GM21381 (cell line): ENCODE measurements at regions not wholly inside any gene's neighbourhood (a gene's known extent, or its start where the extent isn't known, plus 50 kb on each side); places are given as distances from the start of the nearest gene placed in this dataset.

Experiments
- ATAC-seq: cut with Tn5 transposase; IDR thresholded peaks from one replicate; pipeline ENCODE4 v1.9.1; 2021; ENCODE audit warnings: mild to moderate bottlenecking, moderate library complexity; ENCODE audit not compliant: unreplicated experiment

DNA sequence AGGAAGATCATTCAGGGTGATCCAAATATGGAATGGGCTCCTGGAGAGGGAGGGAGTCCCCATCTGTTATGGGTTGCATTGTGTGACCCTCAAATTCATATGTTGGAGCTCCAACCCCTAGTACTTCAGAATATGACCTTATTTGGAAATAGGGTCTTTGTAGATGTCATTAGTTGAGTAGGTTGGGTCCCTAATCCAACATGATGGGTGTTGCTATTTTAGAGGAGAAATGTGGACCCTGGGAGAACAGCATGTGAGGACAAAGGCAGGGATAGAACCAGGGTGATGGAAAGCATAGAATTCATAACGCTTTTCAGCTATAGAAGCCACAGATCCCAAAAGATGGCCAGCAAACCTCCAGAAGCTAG, 91.5 kb upstream of the SMNDC1 start:
- no peak for ATAC-seq

DNA sequence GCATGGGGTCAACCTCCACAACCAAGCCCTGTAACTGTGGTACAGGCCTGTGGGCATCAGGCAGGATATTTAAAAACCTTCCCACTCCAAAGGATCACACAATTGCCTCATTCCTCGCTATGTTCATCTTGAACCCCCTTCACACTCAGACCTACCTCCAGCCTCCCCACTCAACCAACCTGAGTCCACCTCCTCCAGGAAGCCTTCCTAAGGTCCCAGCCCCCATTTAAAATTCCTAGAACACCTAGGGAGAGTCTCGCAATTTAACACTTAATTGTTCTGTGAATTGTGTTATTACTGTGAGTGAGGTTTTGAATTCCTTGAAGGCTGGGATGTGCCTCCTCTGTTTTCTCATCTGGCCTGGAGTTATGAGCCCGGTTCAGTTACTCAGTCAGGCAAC, 93.1 kb upstream of the SMNDC1 start:
- no peak for ATAC-seq

DNA sequence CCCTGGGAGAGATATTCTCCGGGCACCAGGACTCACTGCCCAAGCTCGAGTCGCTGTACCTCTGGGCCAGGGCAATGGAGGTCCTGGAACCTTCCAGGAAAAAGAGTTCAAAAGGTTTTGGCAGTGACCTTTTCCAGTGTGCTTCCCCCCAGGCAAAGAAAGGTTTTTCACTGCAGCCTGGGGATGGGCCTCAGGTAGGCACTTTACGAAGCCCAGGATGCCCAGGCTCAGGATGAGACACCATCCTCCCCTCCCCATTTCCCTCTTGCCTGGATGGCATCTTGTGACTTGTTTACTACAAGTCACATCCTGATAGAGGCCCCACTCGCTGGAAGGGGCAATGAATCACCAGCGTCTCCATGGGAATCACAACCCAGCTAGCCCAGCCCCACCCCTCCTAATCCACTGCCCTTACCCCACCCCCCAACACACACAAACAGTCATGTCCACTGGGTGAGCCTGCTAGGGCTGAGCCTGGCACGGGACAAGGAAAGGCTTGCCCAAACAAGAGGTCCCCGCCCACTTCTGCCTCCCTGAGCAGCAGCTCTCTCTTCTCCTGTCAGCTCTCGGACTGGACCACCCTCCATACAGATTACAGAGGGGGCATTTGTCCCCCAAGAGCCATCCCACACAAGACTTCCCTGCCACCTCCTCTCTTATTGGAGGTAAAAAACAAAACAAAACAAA, 93.8 kb upstream of the SMNDC1 start:
- ATAC-seq, result no peak

- ATAC-seq, result no peak
These were observed 94.6 kb upstream of the SMNDC1 start for GRCh38 chr10:110399106-110399964.

GRCh38 chr10:110399965-110400933, 95.5 kb upstream of the SMNDC1 start:
- ATAC-seq, result no peak

DNA sequence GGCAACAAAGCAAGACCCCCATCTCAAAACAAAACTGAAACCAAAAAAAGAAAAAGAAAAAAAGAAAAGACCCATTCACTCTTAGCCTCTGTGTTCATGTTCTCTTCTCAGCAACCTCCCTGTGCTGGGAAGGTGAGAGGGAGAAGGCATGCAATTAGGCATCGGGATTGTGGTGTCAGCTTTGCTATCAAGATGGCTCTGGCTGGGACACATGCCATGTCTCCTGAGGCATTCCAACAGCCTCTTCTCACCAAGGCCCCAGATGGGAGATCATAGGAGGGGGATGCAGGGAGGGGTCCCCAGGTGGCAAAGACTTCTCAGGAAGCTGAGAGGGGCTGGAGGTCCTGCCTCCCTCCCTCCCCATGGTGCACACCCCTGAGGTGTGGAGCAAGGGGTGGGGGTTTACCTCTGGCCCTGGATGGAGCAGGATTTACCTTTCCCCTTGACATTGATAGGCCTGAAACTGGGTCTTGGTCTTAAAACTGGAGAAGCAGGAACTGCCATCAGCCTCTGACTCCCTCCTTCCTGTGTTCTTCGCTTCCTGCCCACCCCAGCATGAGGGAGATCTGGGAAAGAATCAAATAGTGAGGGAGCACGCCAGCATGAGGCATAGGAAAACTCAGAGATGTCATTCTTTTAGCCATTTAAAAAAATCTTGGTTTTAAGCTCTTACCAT, 96.2 kb upstream of the DUSP5 start:
- ATAC-seq, result no peak

DNA sequence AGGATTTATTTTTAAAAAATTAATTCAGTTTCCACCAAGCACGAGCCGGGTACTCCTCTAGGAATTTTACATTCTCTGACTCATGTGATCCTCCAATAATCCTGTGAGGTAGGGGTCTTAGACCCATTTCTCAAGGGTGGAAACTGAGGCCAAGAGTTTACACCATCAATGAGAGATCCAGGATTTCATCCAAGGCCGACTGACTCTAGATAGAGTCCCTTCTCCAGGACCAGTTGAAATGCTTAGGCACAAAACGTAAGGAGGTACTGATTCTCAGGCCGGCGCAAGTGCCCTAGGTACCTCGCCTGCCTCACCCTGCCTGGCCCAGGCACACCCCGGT, 95.7 kb upstream of the DUSP5 start:
- ATAC-seq, result no peak

DNA sequence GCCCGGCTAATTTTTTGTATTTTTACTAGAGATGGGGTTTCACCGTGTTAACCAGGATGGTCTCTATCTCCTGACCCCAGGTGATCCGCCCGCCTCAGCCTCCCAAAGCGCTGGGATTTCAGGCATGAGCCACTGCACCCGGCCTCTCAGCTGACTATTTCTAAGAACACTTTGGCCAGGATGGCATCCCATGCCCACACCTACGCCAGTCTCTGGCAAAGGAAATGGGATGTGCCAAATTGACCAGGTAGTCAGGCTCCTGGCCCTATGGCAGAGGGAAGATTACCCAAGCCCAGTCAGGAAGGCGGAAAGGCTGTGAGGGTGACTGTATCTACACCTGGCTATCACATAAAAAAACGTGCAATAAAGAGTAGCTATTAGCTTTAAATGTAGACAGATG, 94.1 kb upstream of the DUSP5 start:
- no peak for ATAC-seq

DNA sequence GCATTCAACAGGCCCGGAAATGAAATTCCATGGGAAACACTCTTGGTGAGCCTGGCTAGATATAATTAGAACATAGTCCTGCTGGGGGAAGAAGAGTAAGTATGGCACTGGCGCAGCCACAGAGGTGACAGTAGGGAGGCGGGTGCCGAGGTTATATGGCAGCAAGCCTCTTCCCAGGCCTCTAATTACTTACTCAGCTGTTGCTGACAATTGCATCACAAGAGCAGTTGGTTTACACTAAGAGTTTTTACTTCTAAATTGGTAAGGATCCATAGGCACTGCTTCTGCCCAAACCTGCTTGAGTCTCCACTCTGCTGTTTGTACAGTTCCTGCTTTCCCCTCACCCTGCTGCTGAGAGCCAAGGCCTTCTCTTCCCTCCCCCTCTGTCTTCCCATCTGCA, 93.3 kb upstream of the DUSP5 start:
- no peak for ATAC-seq

- no peak for ATAC-seq
These were observed 92.9 kb upstream of the DUSP5 start for GRCh38 chr10:110404825-110405224.

DNA sequence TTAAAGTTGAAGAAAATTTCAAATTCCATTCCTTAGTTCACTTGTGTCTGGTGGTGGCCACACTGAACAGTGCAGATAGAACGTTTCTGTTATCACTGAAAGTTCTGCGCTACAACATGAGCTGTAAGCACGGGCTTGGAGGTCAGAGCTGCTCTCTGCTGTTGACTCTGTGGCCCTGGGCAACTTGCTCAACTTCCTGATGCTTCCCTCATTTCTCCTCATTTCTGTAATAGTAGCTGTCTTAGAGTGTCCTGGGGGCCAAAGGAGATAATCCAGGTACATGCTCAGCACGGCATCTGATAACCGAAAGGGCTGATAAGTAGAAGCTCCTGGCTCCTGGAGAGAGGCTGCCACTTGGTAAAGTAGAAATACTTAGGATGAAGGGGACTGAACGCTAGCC, 92.3 kb upstream of the DUSP5 start:
- no peak for ATAC-seq

- ATAC-seq, result no peak
These were observed 90.2 kb upstream of the DUSP5 start for GRCh38 chr10:110407301-110408170.

- ATAC-seq, result no peak
These were observed 89.4 kb upstream of the DUSP5 start for GRCh38 chr10:110408203-110408871.

DNA sequence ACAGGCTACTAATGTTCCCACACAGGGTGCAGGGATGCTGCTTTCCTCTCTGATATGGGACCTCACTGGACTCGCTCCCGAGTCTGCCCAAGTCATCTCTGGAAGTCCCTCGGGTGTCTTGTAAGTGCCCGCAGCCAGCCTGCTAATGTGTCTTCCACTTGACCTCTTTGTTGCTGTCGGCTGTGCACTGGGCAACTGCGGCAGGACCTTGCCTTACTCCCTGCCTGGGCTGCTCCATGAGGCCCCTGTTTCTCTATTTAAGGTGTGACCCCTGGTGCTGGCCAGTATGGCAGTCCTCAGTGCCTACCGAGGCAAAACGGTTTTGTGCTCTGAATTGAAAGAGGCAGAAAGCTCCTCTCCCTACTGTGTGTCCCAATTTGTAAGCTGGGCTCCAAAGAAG, 88.8 kb upstream of the DUSP5 start:
- ATAC-seq, result no peak

- no peak for ATAC-seq
These were observed 88.2 kb upstream of the DUSP5 start for GRCh38 chr10:110409488-110409887.

DNA sequence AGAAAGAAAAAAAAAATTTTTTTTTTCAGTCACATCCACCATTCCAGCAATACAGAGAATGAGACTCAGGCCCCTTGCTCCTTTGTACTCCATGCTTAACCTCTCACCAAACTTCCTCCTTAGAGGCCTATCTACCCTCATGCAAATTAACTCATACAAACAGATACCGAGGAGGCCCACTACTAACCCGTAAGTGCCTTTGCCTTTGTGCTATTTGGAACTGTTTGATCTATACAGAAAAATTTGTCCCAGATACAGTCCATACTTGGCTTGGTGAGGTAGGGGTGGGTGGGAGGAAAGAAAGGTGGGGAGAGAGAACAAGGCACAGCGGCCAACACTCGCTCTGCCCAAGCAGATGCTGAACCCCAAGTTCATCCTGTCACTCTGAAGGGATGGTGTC, 87.8 kb upstream of the DUSP5 start:
- ATAC-seq, result peak; percentile 32

DNA sequence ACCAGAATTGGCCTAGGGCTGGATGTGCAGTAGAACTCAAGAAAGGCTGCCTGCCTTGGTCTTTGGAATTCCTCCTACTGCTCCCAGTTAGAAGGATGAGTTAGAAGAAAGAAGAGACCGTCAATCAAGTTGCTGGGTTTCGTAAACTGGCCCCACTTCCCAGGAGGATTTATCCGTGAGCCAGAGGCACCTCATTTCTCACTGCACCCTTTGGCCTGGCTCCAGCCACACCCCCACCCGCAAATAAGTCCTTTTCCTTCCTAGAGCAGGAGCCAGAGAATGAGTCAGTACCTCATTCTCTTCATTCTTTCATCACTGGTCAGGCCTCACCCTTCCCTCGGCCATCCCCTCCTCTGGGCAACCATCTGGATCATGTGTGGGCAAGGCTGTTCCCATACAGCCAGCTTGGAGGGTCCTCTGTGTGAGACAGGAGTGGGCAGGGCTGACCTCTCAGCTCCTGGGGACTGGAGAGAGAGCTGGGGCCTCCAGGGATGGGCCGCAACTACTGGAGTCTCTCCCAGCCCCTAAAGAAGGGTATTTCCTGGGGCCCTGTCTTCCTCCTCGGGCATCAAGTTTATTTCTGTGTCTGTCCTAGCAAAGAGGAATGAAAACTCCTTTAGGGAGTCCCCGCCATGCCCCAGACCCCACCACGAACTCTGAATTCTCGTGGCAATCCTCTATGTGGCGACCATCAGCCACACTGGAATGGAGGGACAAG, 87.2 kb upstream of the DUSP5 start:
- ATAC-seq, result no peak

DNA sequence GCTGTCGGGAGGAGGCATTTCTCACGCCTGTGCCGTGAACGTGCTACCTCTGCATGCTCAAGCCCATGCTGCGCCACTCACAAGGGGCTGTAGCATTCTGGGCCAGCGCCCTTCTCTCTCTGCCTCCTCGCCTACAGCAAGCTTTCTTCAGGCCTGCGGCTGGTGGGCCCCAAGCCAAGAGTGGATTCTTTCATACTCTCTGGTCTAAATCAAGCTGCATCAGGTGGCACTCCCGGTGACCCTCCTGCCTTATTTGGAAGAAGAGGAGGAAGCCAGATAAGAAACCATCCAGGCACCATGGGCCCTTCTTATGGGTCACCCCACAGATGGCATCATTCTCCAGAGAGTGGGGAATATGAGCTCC, 86.7 kb upstream of the DUSP5 start:
- no peak for ATAC-seq
